Ishikawa (cell line): ENCODE measurements at regions not wholly inside any gene's neighbourhood (a gene's known extent, or its start where the extent isn't known, plus 50 kb on each side); places are given as distances from the start of the nearest gene placed in this dataset.

ENCODE experiments used
- CEBPB ChIP-seq: IDR thresholded peaks from 2 replicates; pipeline ENCODE4 v1.6.1; 2012
- CREB1 ChIP-seq: IDR thresholded peaks from 2 replicates; pipeline ENCODE4 v1.6.1; 2012; ENCODE audit warnings: low read depth
- EGR1 ChIP-seq: IDR thresholded peaks from 2 replicates; pipeline ENCODE4 v1.6.1; 2012
- EP300 ChIP-seq: IDR thresholded peaks from 2 replicates; pipeline ENCODE4 v1.6.1; 2012; ENCODE audit warnings: borderline replicate concordance
- FOXM1 ChIP-seq: IDR thresholded peaks from 2 replicates; pipeline ENCODE4 v1.6.1; 2012; ENCODE audit warnings: low read depth, borderline replicate concordance
- NFIC ChIP-seq: IDR thresholded peaks from 2 replicates; pipeline ENCODE4 v1.6.1; 2012
- RAD21 ChIP-seq: IDR thresholded peaks from 2 replicates; pipeline ENCODE4 v1.6.1; 2012; ENCODE audit warnings: low read depth
- TAF1 ChIP-seq: IDR thresholded peaks from 2 replicates; pipeline ENCODE4 v1.6.1; 2012; ENCODE audit warnings: low read depth, mild to moderate bottlenecking
- TCF12 ChIP-seq: IDR thresholded peaks from 2 replicates; pipeline ENCODE4 v1.6.1; 2012; ENCODE audit warnings: low read depth
- TEAD4 ChIP-seq: IDR thresholded peaks from 2 replicates; pipeline ENCODE4 v1.6.1; 2012
- YY1 ChIP-seq: IDR thresholded peaks from 2 replicates; pipeline ENCODE4 v1.6.1; 2012; ENCODE audit warnings: low read depth
- ZBTB7A ChIP-seq: IDR thresholded peaks from 2 replicates; pipeline ENCODE4 v1.6.1; 2012; ENCODE audit warnings: low read depth
- TF ChIP-seq, protein P1 (sequence below): IDR thresholded peaks from 2 replicates; pipeline ENCODE4 v1.6.1; 2012; ENCODE audit warnings: low read depth, mild to moderate bottlenecking
- TF ChIP-seq, protein P2 (sequence below): IDR thresholded peaks from 2 replicates; pipeline ENCODE4 v1.6.1; 2012
- TF ChIP-seq, protein P3 (sequence below): IDR thresholded peaks from 2 replicates; pipeline ENCODE4 v1.6.1; 2012

DNA sequence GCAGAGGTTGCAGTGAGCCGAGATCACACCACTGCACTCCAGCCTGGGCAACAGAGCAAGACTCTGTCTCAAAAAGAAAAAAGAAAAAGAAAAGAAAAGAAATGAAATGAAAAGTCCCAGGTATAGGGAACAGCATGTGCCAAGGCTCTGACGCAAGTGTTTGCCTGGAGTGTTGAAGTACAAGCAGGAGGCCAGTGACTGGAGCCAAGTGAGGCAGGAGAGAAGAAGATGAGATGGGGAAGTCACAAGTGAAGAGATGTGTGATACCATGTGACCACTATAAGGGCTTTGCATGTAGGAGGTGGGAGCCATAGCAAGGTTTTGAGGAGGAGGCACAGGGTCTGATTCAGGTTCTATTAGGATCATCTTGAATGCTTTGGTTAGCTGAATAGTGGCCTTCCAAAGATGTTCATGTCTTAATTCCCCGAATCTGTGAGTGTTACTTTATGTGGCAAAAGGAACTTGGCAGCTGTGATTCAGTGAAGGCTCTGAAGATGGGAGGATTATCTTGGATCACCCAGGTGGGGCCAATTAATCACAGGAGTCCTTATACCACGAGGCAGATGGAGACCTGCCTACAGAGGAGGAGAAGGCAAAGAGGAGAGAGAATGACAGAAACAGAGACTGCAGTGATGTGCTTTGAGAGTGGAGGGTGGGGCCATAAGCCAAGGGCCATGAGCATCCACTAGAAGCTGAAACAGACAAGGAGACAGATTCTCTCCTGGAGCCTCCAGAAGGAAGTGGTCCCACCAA is 91.1 kb upstream of the PTPN1 start:
- TF ChIP-seq RAD21 (no peak), CREB1 (no peak), FOXM1 (no peak), TCF12 (no peak), TEAD4 (no peak), ZBTB7A (no peak), YY1 (no peak), EGR1 (no peak), NFIC (no peak), TAF1 (no peak), CEBPB (no peak), EP300 (no peak)
- TF ChIP-seq, protein P1, sequence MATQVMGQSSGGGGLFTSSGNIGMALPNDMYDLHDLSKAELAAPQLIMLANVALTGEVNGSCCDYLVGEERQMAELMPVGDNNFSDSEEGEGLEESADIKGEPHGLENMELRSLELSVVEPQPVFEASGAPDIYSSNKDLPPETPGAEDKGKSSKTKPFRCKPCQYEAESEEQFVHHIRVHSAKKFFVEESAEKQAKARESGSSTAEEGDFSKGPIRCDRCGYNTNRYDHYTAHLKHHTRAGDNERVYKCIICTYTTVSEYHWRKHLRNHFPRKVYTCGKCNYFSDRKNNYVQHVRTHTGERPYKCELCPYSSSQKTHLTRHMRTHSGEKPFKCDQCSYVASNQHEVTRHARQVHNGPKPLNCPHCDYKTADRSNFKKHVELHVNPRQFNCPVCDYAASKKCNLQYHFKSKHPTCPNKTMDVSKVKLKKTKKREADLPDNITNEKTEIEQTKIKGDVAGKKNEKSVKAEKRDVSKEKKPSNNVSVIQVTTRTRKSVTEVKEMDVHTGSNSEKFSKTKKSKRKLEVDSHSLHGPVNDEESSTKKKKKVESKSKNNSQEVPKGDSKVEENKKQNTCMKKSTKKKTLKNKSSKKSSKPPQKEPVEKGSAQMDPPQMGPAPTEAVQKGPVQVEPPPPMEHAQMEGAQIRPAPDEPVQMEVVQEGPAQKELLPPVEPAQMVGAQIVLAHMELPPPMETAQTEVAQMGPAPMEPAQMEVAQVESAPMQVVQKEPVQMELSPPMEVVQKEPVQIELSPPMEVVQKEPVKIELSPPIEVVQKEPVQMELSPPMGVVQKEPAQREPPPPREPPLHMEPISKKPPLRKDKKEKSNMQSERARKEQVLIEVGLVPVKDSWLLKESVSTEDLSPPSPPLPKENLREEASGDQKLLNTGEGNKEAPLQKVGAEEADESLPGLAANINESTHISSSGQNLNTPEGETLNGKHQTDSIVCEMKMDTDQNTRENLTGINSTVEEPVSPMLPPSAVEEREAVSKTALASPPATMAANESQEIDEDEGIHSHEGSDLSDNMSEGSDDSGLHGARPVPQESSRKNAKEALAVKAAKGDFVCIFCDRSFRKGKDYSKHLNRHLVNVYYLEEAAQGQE, result no peak
- TF ChIP-seq, protein P2, sequence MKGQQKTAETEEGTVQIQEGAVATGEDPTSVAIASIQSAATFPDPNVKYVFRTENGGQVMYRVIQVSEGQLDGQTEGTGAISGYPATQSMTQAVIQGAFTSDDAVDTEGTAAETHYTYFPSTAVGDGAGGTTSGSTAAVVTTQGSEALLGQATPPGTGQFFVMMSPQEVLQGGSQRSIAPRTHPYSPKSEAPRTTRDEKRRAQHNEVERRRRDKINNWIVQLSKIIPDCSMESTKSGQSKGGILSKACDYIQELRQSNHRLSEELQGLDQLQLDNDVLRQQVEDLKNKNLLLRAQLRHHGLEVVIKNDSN, result no peak
- TF ChIP-seq, protein P3, sequence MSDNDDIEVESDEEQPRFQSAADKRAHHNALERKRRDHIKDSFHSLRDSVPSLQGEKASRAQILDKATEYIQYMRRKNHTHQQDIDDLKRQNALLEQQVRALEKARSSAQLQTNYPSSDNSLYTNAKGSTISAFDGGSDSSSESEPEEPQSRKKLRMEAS, result no peak

DNA sequence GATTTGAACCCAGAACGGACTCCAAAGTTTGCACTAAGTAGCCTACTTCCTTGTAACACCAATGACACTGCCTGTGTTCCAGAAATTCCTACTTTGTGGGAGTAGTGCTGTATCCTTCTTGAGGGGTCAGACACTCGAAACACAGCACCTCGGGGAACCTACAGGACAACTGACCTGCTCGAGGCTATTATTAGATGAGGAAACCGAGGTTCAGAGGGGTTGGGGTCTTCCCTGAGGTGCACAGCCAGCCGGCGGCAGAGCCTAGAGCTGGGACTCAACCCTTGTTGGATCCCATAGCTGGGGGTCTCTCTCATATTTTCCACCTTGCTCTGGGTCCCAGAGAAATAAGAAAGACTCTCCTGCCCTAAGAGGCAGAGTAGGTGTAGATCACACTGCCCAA is 89.8 kb upstream of the PTPN1 start:
- TF ChIP-seq ZBTB7A (no peak), CEBPB (no peak), YY1 (no peak), FOXM1 (no peak), NFIC (no peak), CREB1 (no peak), RAD21 (no peak), TEAD4 (no peak), EGR1 (no peak), TCF12 (no peak), EP300 (no peak), TAF1 (no peak)
- TF ChIP-seq, protein P1, result no peak
- TF ChIP-seq, protein P2, result no peak
- TF ChIP-seq, protein P3, result no peak

DNA sequence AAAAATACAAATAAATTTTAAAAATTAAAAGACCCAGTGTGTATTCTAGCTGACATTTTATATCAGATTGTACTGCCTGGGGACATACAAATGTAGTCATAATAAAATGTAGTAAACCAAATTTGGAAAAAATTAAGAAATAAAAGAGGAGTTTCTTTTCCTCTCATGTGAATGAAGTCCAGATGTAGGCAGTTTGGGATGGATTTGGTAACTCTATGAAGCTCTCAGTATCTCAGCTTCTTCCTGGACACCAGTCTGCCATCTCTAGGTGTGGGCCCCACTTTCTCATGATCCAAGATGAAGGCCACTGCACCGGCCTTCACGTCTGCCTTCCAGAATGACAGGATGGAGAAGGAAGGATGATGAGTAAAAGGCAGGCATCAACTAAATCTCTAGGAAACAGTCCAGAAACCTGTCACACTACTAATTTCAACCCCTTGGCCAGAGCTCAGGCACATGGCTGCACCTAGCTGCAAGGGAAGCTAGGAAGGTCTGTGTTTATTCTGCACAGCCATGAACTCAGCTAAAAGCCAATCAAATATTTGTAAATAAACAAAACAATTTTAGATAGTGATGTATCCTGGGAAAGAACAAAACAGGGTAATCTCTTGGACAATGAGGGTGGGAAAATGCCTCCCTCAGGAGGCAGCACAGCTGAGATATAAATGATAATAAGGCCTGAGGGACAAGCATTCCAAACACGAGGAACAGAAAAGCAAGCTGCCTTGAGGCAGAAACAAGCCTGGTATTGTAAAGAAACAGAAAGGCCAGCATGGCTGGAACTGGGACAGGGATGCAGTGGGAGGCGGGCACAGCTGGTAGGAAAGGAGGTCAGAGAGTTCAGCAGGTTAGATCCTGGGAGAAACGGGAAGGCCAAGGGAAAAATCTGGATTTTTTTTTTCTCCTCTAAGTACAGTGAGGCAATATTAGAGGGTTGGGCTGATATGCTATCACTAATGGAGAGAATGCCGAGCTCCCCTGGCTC is 88.5 kb upstream of the PTPN1 start:
- TF ChIP-seq ZBTB7A, result no peak
- TF ChIP-seq EP300, result no peak
- no peak for TF ChIP-seq TEAD4
- TF ChIP-seq CEBPB, result no peak
- TF ChIP-seq, protein P1, result no peak
- TF ChIP-seq, protein P2, result no peak
- TF ChIP-seq, protein P3, result no peak
- no peak for TF ChIP-seq TAF1
- TF ChIP-seq YY1, result no peak
- no peak for TF ChIP-seq RAD21
- no peak for TF ChIP-seq CREB1
- TF ChIP-seq EGR1, result no peak
- no peak for TF ChIP-seq FOXM1
